ENCODE measurements at regions not wholly inside any gene's neighbourhood (a gene's known extent, or its start where the extent isn't known, plus 50 kb on each side); places are given as distances from the start of the nearest gene placed in this dataset.
"Not testable (repeated sequence)": the region's sequence is repeated elsewhere in the genome, so short reads cannot be mapped to it uniquely, and the experiment has no call there.

- intact Hi-C loops (cut with micrococcal nuclease); CTCF ChIA-PET; DNase-seq (ENCODE audit: low read depth, low spot score); ATAC-seq; H3K9me3 ChIP-seq (ENCODE audit: control insufficient read depth in 1 of 2, insufficient read depth in 1 of 2, low read depth in 1 of 2, low read length in 2 of 2); H4K20me1 ChIP-seq (ENCODE audit: insufficient read depth); H3K9me2 ChIP-seq (ENCODE audit: insufficient read depth); H3K36me3 ChIP-seq (ENCODE audit: control insufficient read depth in 1 of 2, insufficient read depth in 2 of 2, low read length in 2 of 2); H3K4me3 ChIP-seq (replicated peaks in 1 of 2; ENCODE audit: low read depth in 1 of 2, low read length in 2 of 2); H3K4me1 ChIP-seq (ENCODE audit: control insufficient read depth in 1 of 2, insufficient read depth in 2 of 2, low read length in 2 of 2); RAD21 ChIA-PET (ENCODE audit: low non-redundant PET in 1 of 2, low total read pairs in 2 of 2, uncharacterized antibody in 2 of 2, unreplicated experiment in 2 of 2); POLR2A ChIA-PET; H3K79me2 ChIP-seq (ENCODE audit: insufficient read depth, low read length); BruUV-seq (replicated peaks); H3K4me2 ChIP-seq (ENCODE audit: low read length); H3K27ac ChIP-seq (ENCODE audit: low read depth, low read length); H3K27me3 ChIP-seq (ENCODE audit: insufficient read depth, low read length); H3K9ac ChIP-seq (ENCODE audit: low read length); H2AFZ ChIP-seq (ENCODE audit: low read depth, low read length, poor library complexity, severe bottlenecking): not testable (repeated sequence)
These were observed 69.1 kb downstream of the SPDYE17 start for GRCh38 chr7:76963061-76963460.

- H3K4me2 ChIP-seq (ENCODE audit: low read length); ATAC-seq; H3K36me3 ChIP-seq (ENCODE audit: control insufficient read depth in 1 of 2, insufficient read depth in 2 of 2, low read length in 2 of 2); H3K27me3 ChIP-seq (ENCODE audit: insufficient read depth, low read length); DNase-seq (ENCODE audit: low read depth, low spot score); CTCF ChIA-PET; H3K4me3 ChIP-seq (replicated peaks in 1 of 2; ENCODE audit: low read depth in 1 of 2, low read length in 2 of 2); H3K4me1 ChIP-seq (ENCODE audit: control insufficient read depth in 1 of 2, insufficient read depth in 2 of 2, low read length in 2 of 2); H3K9me3 ChIP-seq (ENCODE audit: control insufficient read depth in 1 of 2, insufficient read depth in 1 of 2, low read depth in 1 of 2, low read length in 2 of 2); intact Hi-C loops (cut with micrococcal nuclease); H3K27ac ChIP-seq (ENCODE audit: low read depth, low read length); POLR2A ChIA-PET; H3K9ac ChIP-seq (ENCODE audit: low read length); H3K9me2 ChIP-seq (ENCODE audit: insufficient read depth); H4K20me1 ChIP-seq (ENCODE audit: insufficient read depth); RAD21 ChIA-PET (ENCODE audit: low non-redundant PET in 1 of 2, low total read pairs in 2 of 2, uncharacterized antibody in 2 of 2, unreplicated experiment in 2 of 2); BruUV-seq (replicated peaks); H3K79me2 ChIP-seq (ENCODE audit: insufficient read depth, low read length); H2AFZ ChIP-seq (ENCODE audit: low read depth, low read length, poor library complexity, severe bottlenecking): not testable (repeated sequence)
These were observed 71.7 kb downstream of the SPDYE17 start for GRCh38 chr7:76960400-76960986.

- H4K20me1 ChIP-seq (ENCODE audit: insufficient read depth); H3K4me3 ChIP-seq (replicated peaks in 1 of 2; ENCODE audit: low read depth in 1 of 2, low read length in 2 of 2); H3K9me2 ChIP-seq (ENCODE audit: insufficient read depth); H3K27ac ChIP-seq (ENCODE audit: low read depth, low read length); DNase-seq (ENCODE audit: low read depth, low spot score); intact Hi-C loops (cut with micrococcal nuclease); H3K36me3 ChIP-seq (ENCODE audit: control insufficient read depth in 1 of 2, insufficient read depth in 2 of 2, low read length in 2 of 2); H3K4me2 ChIP-seq (ENCODE audit: low read length); RAD21 ChIA-PET (ENCODE audit: low non-redundant PET in 1 of 2, low total read pairs in 2 of 2, uncharacterized antibody in 2 of 2, unreplicated experiment in 2 of 2); H3K27me3 ChIP-seq (ENCODE audit: insufficient read depth, low read length); CTCF ChIA-PET; H3K9ac ChIP-seq (ENCODE audit: low read length); H3K4me1 ChIP-seq (ENCODE audit: control insufficient read depth in 1 of 2, insufficient read depth in 2 of 2, low read length in 2 of 2); H3K79me2 ChIP-seq (ENCODE audit: insufficient read depth, low read length); H3K9me3 ChIP-seq (ENCODE audit: control insufficient read depth in 1 of 2, insufficient read depth in 1 of 2, low read depth in 1 of 2, low read length in 2 of 2); H2AFZ ChIP-seq (ENCODE audit: low read depth, low read length, poor library complexity, severe bottlenecking); BruUV-seq (replicated peaks); POLR2A ChIA-PET: not testable (repeated sequence)
- peak; percentile 85 for ATAC-seq
These were observed 72.4 kb downstream of the SPDYE17 start for GRCh38 chr7:76959573-76960399.

GRCh38 chr7:76956531-76956930 lies 75.6 kb downstream of the SPDYE17 start:
- H3K4me1 ChIP-seq (ENCODE audit: control insufficient read depth in 1 of 2, insufficient read depth in 2 of 2, low read length in 2 of 2); H3K4me3 ChIP-seq (replicated peaks in 1 of 2; ENCODE audit: low read depth in 1 of 2, low read length in 2 of 2); intact Hi-C loops (cut with micrococcal nuclease); H2AFZ ChIP-seq (ENCODE audit: low read depth, low read length, poor library complexity, severe bottlenecking); H3K27ac ChIP-seq (ENCODE audit: low read depth, low read length); POLR2A ChIA-PET; H4K20me1 ChIP-seq (ENCODE audit: insufficient read depth); H3K9ac ChIP-seq (ENCODE audit: low read length); H3K27me3 ChIP-seq (ENCODE audit: insufficient read depth, low read length); ATAC-seq; RAD21 ChIA-PET (ENCODE audit: low non-redundant PET in 1 of 2, low total read pairs in 2 of 2, uncharacterized antibody in 2 of 2, unreplicated experiment in 2 of 2); H3K36me3 ChIP-seq (ENCODE audit: control insufficient read depth in 1 of 2, insufficient read depth in 2 of 2, low read length in 2 of 2); H3K79me2 ChIP-seq (ENCODE audit: insufficient read depth, low read length); H3K9me3 ChIP-seq (ENCODE audit: control insufficient read depth in 1 of 2, insufficient read depth in 1 of 2, low read depth in 1 of 2, low read length in 2 of 2); BruUV-seq (replicated peaks); DNase-seq (ENCODE audit: low read depth, low spot score); H3K9me2 ChIP-seq (ENCODE audit: insufficient read depth); H3K4me2 ChIP-seq (ENCODE audit: low read length); CTCF ChIA-PET: not testable (repeated sequence)

Data from HCT116 (cell line).